ENCODE measurements at regions not wholly inside any gene's neighbourhood (a gene's known extent, or its start where the extent isn't known, plus 50 kb on each side); places are given as distances from the start of the nearest gene placed in this dataset.

DNA sequence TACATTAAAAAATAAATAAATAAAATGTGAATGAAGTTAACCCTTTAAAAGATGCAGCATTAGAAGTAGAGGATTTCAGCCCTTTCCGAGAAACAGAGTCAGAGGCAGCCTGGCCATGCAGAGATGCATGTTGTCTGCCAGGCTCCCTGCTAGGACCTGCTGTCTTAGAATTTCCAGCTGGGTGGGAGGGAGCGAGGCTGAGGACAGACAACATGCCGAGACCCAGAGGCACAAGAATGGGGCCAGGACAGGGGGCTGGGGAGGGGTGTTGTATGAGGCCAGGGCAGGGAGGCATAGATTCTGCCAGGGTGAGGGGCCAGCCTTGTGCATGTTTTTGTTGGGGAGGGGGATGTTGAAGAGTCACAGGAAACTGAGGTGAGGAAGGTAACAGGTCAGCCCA lies 68.6 kb upstream of the NEURL1B start:
- no peaks in the 10 kb centered on the region for H3K4me1 Mint-ChIP-seq (ENCODE audit: low read depth)
- Histone ChIP-seq H3K4me1 (ENCODE audit: insufficient read depth, low read length) (no peaks in the 10 kb centered on the region), H3K27ac (ENCODE audit: low read depth in 1 of 2, low read length in 2 of 2) (no peak overlapping the region), H3K27me3 (ENCODE audit: control insufficient read depth in 1 of 2, insufficient read depth in 2 of 2, low read length in 2 of 2) (no peaks in the 10 kb centered on the region), H3K9me3 (ENCODE audit: control insufficient read depth in 1 of 2, insufficient read depth in 1 of 2, low read length in 2 of 2) (peaks cover 0 to 4% of the 10 kb centered on the region in 2 experiments), H3K36me3 (ENCODE audit: insufficient read depth, low read length) (no peaks in the 10 kb centered on the region), H3K4me3 (ENCODE audit: low read length) (no peak overlapping the region)
- no peaks in the 10 kb centered on the region for H3K36me3 Mint-ChIP-seq (ENCODE audit: low read depth)
- ATAC-seq (ENCODE audit: poor library complexity), result no peak
- TF ChIP-seq, protein P1, sequence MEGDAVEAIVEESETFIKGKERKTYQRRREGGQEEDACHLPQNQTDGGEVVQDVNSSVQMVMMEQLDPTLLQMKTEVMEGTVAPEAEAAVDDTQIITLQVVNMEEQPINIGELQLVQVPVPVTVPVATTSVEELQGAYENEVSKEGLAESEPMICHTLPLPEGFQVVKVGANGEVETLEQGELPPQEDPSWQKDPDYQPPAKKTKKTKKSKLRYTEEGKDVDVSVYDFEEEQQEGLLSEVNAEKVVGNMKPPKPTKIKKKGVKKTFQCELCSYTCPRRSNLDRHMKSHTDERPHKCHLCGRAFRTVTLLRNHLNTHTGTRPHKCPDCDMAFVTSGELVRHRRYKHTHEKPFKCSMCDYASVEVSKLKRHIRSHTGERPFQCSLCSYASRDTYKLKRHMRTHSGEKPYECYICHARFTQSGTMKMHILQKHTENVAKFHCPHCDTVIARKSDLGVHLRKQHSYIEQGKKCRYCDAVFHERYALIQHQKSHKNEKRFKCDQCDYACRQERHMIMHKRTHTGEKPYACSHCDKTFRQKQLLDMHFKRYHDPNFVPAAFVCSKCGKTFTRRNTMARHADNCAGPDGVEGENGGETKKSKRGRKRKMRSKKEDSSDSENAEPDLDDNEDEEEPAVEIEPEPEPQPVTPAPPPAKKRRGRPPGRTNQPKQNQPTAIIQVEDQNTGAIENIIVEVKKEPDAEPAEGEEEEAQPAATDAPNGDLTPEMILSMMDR (IDR thresholded peaks at IDR 0.05), result no peak
- no peaks in the 10 kb centered on the region for H3K9me3 Mint-ChIP-seq
- H3K4me3 Mint-ChIP-seq, result no peak overlapping the region
- intact Hi-C loops (cut with DNase I, micrococcal nuclease), result no loop called here
- CTCF ChIA-PET, result no interaction called here
- DNase-seq, result no peak
- H3K27ac Mint-ChIP-seq, result no peak overlapping the region
- POLR2A ChIA-PET, result no interaction called here
- H3K27me3 Mint-ChIP-seq, result peaks cover 11% of the 10 kb centered on the region

DNA sequence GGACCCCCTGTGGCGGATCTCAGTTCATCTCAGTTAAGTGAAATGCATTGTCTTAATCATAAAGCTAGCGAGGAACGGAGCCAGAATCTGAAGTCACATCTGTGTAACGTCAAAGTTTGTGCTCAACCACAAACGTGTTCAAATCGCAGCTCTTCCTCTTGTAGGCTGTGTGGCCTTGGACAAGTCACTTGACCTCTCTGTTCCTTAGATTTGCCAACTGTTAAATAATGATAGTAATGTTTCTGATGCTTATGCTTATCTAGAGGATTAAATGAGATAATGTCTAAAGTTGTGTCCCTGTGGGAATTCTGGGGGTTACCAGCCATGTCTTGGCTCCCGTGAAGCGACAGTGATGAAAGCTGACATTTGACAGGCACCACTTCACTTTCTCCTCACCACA lies 69.2 kb upstream of the NEURL1B start:
- intact Hi-C loops (cut with DNase I, micrococcal nuclease), result no loop called here
- no peaks in the 10 kb centered on the region for H3K27me3 ChIP-seq (ENCODE audit: control insufficient read depth in 1 of 2, insufficient read depth in 2 of 2, low read length in 2 of 2)
- H3K4me1 Mint-ChIP-seq (ENCODE audit: low read depth), result no peaks in the 10 kb centered on the region
- DNase-seq (no peak), ATAC-seq (ENCODE audit: poor library complexity) (no peak)
- no peaks in the 10 kb centered on the region for H3K4me1 ChIP-seq (ENCODE audit: insufficient read depth, low read length)
- TF ChIP-seq, protein P1 (IDR thresholded peaks at IDR 0.05), result no peak
- H3K4me3 Mint-ChIP-seq, result no peak overlapping the region
- H3K27ac Mint-ChIP-seq, result no peak overlapping the region
- H3K4me3 ChIP-seq (ENCODE audit: low read length), result no peak overlapping the region
- no peaks in the 10 kb centered on the region for H3K36me3 Mint-ChIP-seq (ENCODE audit: low read depth)
- H3K9me3 Mint-ChIP-seq, result no peaks in the 10 kb centered on the region
- H3K36me3 ChIP-seq (ENCODE audit: insufficient read depth, low read length), result no peaks in the 10 kb centered on the region
- no peak overlapping the region for H3K27ac ChIP-seq (ENCODE audit: low read depth in 1 of 2, low read length in 2 of 2)
- POLR2A ChIA-PET, result no interaction called here
- H3K27me3 Mint-ChIP-seq, result peaks cover 11% of the 10 kb centered on the region
- CTCF ChIA-PET, result no interaction called here
- peaks cover 0 to 7% of the 10 kb centered on the region in 2 experiments for H3K9me3 ChIP-seq (ENCODE audit: control insufficient read depth in 1 of 2, insufficient read depth in 1 of 2, low read length in 2 of 2)

DNA sequence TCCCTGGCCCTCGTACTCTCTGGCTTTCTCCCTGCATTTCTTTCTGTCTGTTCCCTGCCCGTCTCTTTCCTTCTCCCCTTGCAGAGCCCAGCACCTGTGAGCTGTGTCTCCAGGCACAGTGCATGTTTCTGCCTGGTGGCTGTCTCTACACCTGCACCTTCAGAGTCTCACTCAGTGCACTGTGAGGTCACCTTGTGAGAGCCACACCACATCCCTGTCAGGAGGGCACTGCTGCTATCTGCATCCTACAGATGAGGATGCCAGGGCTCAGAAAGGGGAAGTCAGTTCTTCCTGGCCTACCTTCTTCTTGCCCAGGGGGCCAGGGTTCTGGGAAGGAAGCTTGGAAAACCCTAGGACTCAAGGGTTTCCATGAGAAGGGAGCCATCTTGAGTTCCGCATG lies 69.7 kb upstream of the NEURL1B start:
- DNase-seq, result no peak
- TF ChIP-seq, protein P1 (IDR thresholded peaks at IDR 0.05), result no peak
- H3K4me1 ChIP-seq (ENCODE audit: insufficient read depth, low read length), result no peaks in the 10 kb centered on the region
- no peak overlapping the region for H3K4me3 ChIP-seq (ENCODE audit: low read length)
- intact Hi-C loops (cut with DNase I, micrococcal nuclease), result no loop called here
- H3K4me3 Mint-ChIP-seq, result no peak overlapping the region
- H3K27ac ChIP-seq (ENCODE audit: low read depth in 1 of 2, low read length in 2 of 2), result no peak overlapping the region
- no peaks in the 10 kb centered on the region for H3K27me3 ChIP-seq (ENCODE audit: control insufficient read depth in 1 of 2, insufficient read depth in 2 of 2, low read length in 2 of 2)
- no peaks in the 10 kb centered on the region for H3K36me3 ChIP-seq (ENCODE audit: insufficient read depth, low read length)
- peaks cover 0 to 7% of the 10 kb centered on the region in 2 experiments for H3K9me3 ChIP-seq (ENCODE audit: control insufficient read depth in 1 of 2, insufficient read depth in 1 of 2, low read length in 2 of 2)
- ChIA-PET POLR2A (no interaction called here), CTCF (no interaction called here)
- no peaks in the 10 kb centered on the region for H3K9me3 Mint-ChIP-seq
- H3K4me1 Mint-ChIP-seq (ENCODE audit: low read depth), result no peaks in the 10 kb centered on the region
- ATAC-seq (ENCODE audit: poor library complexity), result no peak
- H3K27me3 Mint-ChIP-seq, result peaks cover 11% of the 10 kb centered on the region
- no peak overlapping the region for H3K27ac Mint-ChIP-seq
- no peaks in the 10 kb centered on the region for H3K36me3 Mint-ChIP-seq (ENCODE audit: low read depth)
